PC-9 (cell line): ENCODE measurements at regions not wholly inside any gene's neighbourhood (a gene's known extent, or its start where the extent isn't known, plus 50 kb on each side); places are given as distances from the start of the nearest gene placed in this dataset.

Source experiments
- BruUV-seq: library from RNA; stranded (reverse); fragments of 400-500 nt; replicated peaks from 2 replicates; lab custom pipeline; 2021; lab: Mats Ljungman, UMichigan
- CTCF ChIA-PET: fragments of 300-600 bp; sonication (Branson Sonifier 250); formaldehyde crosslinking; loops from one replicate; lab custom pipeline; 2022; ENCODE audit warnings: antibody characterized with exemption; lab: Charles Lee
- POLR2A ChIA-PET: fragments of 300-600 bp; sonication (Branson Sonifier 250); formaldehyde crosslinking; loops from one replicate; lab custom pipeline; 2022; ENCODE audit warnings: antibody characterized with exemption; ENCODE audit not compliant: unreplicated experiment; lab: Charles Lee
- DNase-seq, 2 experiments: peaks; one replicate each; pipeline versions ENCODE4 v3.0.0 to v3.0.0-alpha.2; 2015 to 2022; ENCODE audit warnings: mixed read lengths in 1 of 2
- H2AFZ ChIP-seq: fragments of 200-600 bp; sonication (generic); 2 replicates; pipeline ENCODE4 v1.8.1; 2017; ENCODE audit warnings: antibody characterized with exemption
- H3F3A ChIP-seq: fragments of 200-600 bp; sonication (generic); 2 replicates; pipeline ENCODE4 v1.8.1; 2017; ENCODE audit warnings: antibody characterized with exemption, mild to moderate bottlenecking, low read depth; ENCODE audit not compliant: insufficient read depth
- H3K27ac ChIP-seq: fragments of 200-600 bp; sonication (generic); 2 replicates; pipeline ENCODE4 v1.6.1; 2016; ENCODE audit warnings: mixed run types
- H3K27me3 ChIP-seq: fragments of 200-600 bp; sonication (generic); 2 replicates; pipeline ENCODE4 v1.6.1; 2016; ENCODE audit warnings: low read depth, mixed run types; ENCODE audit not compliant: insufficient read depth
- H3K36me3 ChIP-seq: fragments of 200-600 bp; sonication (generic); 2 replicates; pipeline ENCODE4 v1.6.1; 2016; ENCODE audit warnings: low read depth, mixed run types
- H3K4me1 ChIP-seq: fragments of 200-600 bp; sonication (generic); replicated peaks from 2 replicates; pipeline ENCODE4 v1.6.1; 2016; ENCODE audit warnings: mixed run types; ENCODE audit not compliant: insufficient read depth
- H3K4me2 ChIP-seq: fragments of 200-600 bp; sonication (generic); 2 replicates; pipeline ENCODE4 v1.6.1; 2017; ENCODE audit warnings: mixed run types
- H3K4me3 ChIP-seq: fragments of 200-600 bp; sonication (generic); 2 replicates; pipeline ENCODE4 v1.6.1; 2016; ENCODE audit warnings: mixed run types
- H3K79me2 ChIP-seq: fragments of 200-600 bp; sonication (generic); 2 replicates; pipeline ENCODE4 v1.6.1; 2017; ENCODE audit warnings: low read depth, mixed run types
- H3K9me2 ChIP-seq: fragments of 200-600 bp; sonication (generic); 2 replicates; pipeline ENCODE4 v1.8.1; 2017; ENCODE audit warnings: mild to moderate bottlenecking; ENCODE audit not compliant: insufficient read depth
- H3K9me3 ChIP-seq: fragments of 200-600 bp; sonication (generic); 2 replicates; pipeline ENCODE4 v1.8.1; 2016; ENCODE audit warnings: low read depth; ENCODE audit not compliant: insufficient read depth
- H4K20me1 ChIP-seq: fragments of 200-600 bp; sonication (generic); 2 replicates; pipeline ENCODE4 v1.8.1; 2017; ENCODE audit not compliant: insufficient read depth
- EZH2 ChIP-seq: fragments of 200-600 bp; sonication (generic); IDR thresholded peaks from 2 replicates; pipeline ENCODE4 v1.8.0; 2017; ENCODE audit warnings: antibody characterized with exemption, low read depth
- intact Hi-C: fragments of 100-400 bp; cut with micrococcal nuclease; formaldehyde crosslinking; loops from one replicate; pipeline ENCODE4 v1.10.0; 2022; ENCODE audit not compliant: unreplicated experiment
- TF ChIP-seq, protein P1 (sequence below): fragments of 200-600 bp; sonication (generic); conservative IDR thresholded peaks from 2 replicates; pipeline ENCODE4 v1.6.1; 2017; ENCODE audit warnings: mixed run types, antibody characterized with exemption, mild to moderate bottlenecking, moderate library complexity

DNA sequence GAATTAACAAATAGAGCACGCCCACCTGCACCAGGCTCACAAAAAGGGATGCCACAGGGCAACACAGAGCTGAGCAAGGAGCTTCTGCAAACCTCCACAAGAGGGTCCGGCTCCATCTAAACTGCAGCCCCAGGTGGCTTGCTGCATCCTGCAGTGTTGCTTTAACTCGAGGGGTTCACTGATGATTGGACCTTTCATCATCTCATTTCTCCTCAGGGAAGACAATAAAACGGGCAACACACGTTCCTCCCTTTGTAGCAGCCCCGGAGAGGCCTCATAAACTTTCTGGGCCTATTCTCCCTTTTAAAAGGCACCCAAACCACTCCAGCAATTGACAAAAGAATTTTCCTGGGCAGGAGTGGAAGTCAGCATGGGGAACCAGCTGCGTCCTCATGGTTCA lies 161.5 kb upstream of the CDH4 start:
- intact Hi-C loops = no loop called here
- Histone ChIP-seq H3K9me2 (no peaks in the 10 kb centered on the region), H4K20me1 (no peaks in the 10 kb centered on the region), H3K9me3 (no peaks in the 10 kb centered on the region), H3K27me3 (peaks cover 47% of the 10 kb centered on the region), H3K4me3 (no peak overlapping the region), H3F3A (no peaks in the 10 kb centered on the region), H3K36me3 (no peaks in the 10 kb centered on the region), H3K4me1 (no peaks in the 10 kb centered on the region), H2AFZ (no peak overlapping the region), H3K27ac (no peak overlapping the region), H3K4me2 (no peak overlapping the region), H3K79me2 (no peaks in the 10 kb centered on the region)
- POLR2A ChIA-PET = no interaction called here
- CTCF ChIA-PET = no interaction called here
- DNase-seq = no peak
- BruUV-seq = no TSS peak
- no peak for TF ChIP-seq EZH2
- TF ChIP-seq, protein P1, sequence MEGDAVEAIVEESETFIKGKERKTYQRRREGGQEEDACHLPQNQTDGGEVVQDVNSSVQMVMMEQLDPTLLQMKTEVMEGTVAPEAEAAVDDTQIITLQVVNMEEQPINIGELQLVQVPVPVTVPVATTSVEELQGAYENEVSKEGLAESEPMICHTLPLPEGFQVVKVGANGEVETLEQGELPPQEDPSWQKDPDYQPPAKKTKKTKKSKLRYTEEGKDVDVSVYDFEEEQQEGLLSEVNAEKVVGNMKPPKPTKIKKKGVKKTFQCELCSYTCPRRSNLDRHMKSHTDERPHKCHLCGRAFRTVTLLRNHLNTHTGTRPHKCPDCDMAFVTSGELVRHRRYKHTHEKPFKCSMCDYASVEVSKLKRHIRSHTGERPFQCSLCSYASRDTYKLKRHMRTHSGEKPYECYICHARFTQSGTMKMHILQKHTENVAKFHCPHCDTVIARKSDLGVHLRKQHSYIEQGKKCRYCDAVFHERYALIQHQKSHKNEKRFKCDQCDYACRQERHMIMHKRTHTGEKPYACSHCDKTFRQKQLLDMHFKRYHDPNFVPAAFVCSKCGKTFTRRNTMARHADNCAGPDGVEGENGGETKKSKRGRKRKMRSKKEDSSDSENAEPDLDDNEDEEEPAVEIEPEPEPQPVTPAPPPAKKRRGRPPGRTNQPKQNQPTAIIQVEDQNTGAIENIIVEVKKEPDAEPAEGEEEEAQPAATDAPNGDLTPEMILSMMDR = no peak

DNA sequence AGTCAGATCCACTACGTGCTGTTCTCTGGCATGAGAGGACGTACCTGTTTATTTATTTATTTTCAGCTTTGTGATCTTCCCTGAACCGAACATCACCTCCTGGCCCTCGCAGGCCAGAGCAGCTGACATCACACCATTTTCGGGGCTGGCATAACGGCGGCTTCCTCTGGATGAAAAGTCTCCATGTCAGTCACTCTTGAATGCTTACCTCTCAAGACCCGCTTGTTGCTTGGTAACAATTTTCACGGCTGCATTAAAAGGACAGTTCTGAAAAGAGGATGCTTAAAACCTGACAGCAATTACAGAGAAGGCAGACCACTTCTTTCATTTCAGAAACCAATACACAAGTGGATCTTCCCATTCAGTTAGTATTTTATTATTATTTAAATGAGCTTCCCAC lies 159.8 kb upstream of the CDH4 start:
- no peaks in the 10 kb centered on the region for H3K79me2 ChIP-seq
- no peaks in the 10 kb centered on the region for H3K36me3 ChIP-seq
- H2AFZ ChIP-seq = no peak overlapping the region
- no peak for TF ChIP-seq EZH2
- TF ChIP-seq, protein P1 = no peak
- H3F3A ChIP-seq = no peaks in the 10 kb centered on the region
- intact Hi-C loops = no loop called here
- no peak overlapping the region for H3K4me3 ChIP-seq
- no peak for DNase-seq
- H3K4me1 ChIP-seq = no peaks in the 10 kb centered on the region
- H3K27me3 ChIP-seq = peaks cover 43% of the 10 kb centered on the region
- H4K20me1 ChIP-seq = no peaks in the 10 kb centered on the region
- H3K9me2 ChIP-seq = no peaks in the 10 kb centered on the region
- no peaks in the 10 kb centered on the region for H3K9me3 ChIP-seq
- ChIA-PET CTCF (no interaction called here), POLR2A (no interaction called here)
- no peak overlapping the region for H3K4me2 ChIP-seq
- BruUV-seq = no TSS peak
- no peak overlapping the region for H3K27ac ChIP-seq

DNA sequence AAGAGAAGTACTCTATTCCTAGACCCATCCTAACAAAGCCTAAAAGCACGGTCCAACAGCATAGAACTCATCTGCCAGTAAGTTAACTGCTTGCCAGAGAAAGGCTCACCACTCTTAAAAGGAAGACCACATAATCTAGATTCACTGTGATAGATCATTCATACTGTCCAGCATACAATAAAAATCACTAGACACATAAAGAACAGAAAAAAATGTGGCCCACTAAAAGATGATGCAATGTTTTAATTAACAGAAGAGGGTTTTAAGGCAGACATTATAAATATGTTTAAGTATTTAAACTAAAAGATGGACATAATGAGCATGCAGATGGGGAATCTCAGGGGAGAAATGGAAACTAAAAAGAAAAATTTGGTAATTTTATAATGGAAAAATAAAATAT lies 157.5 kb upstream of the CDH4 start:
- Histone ChIP-seq H3K27ac (no peak overlapping the region), H3K4me3 (no peak overlapping the region), H3K27me3 (peaks cover 34% of the 10 kb centered on the region), H3F3A (no peaks in the 10 kb centered on the region), H3K36me3 (no peaks in the 10 kb centered on the region), H3K9me3 (no peaks in the 10 kb centered on the region), H3K9me2 (no peaks in the 10 kb centered on the region), H3K79me2 (no peaks in the 10 kb centered on the region), H4K20me1 (no peaks in the 10 kb centered on the region), H2AFZ (no peak overlapping the region), H3K4me2 (no peak overlapping the region), H3K4me1 (no peaks in the 10 kb centered on the region)
- intact Hi-C loops = no loop called here
- no TSS peak for BruUV-seq
- no peak for TF ChIP-seq EZH2
- TF ChIP-seq, protein P1 = no peak
- ChIA-PET POLR2A (no interaction called here), CTCF (no interaction called here)
- no peak for DNase-seq
